HCT116 (cell line): ENCODE measurements at regions not wholly inside any gene's neighbourhood (a gene's known extent, or its start where the extent isn't known, plus 50 kb on each side); places are given as distances from the start of the nearest gene placed in this dataset.

Experiments used
- ATAC-seq: fragments of 200-7000 bp; cut with Tn5 transposase; 2 replicates; pipeline ENCODE4 v1.9.1; 2020; ENCODE audit warnings: mild to moderate bottlenecking, moderate library complexity
- BruUV-seq: library from RNA; stranded (reverse); fragments of 400-500 nt; replicated peaks from 2 replicates; lab custom pipeline; 2021; lab: Mats Ljungman, UMichigan
- CTCF ChIA-PET: fragments of 300-600 bp; sonication (Branson Sonifier 250); formaldehyde crosslinking; loops from one replicate; lab custom pipeline; 2021; ENCODE audit warnings: antibody characterized with exemption; lab: Charles Lee
- POLR2A ChIA-PET: fragments of 300-600, 350-600 bp; sonication (Branson Sonifier 250); formaldehyde crosslinking; loops from one replicate; lab custom pipeline; 2021; ENCODE audit warnings: antibody characterized with exemption; lab: Charles Lee
- RAD21 ChIA-PET, 2 experiments: fragments of 300-600 bp; sonication (Branson Sonifier 250); formaldehyde crosslinking; loops; one replicate each; lab custom pipeline; 2023; ENCODE audit warnings: low total read pairs in 2 of 2; ENCODE audit not compliant: uncharacterized antibody in 2 of 2, unreplicated experiment in 2 of 2, low non-redundant PET in 1 of 2; lab: Charles Lee
- DNase-seq: peaks from one replicate; pipeline ENCODE4 v3.0.0-alpha.2; 2010; ENCODE audit warnings: low read depth, low spot score
- H2AFZ ChIP-seq: fragments of 200-600 bp; shearing (Covaris generic), sonication (generic); 2 replicates; pipeline ENCODE4 v1.6.1; 2017; ENCODE audit warnings: low read depth, mixed run types, mixed read lengths, antibody characterized with exemption, low read length; ENCODE audit not compliant: poor library complexity, severe bottlenecking
- H3K27ac ChIP-seq: 2 replicates; pipeline ENCODE4 v1.5.1; 2012; ENCODE audit warnings: low read depth, low read length
- H3K27me3 ChIP-seq: fragments of 200-600 bp; sonication (generic); 2 replicates; pipeline ENCODE4 v1.6.1; 2016; ENCODE audit warnings: mixed run types, low read length, mixed read lengths; ENCODE audit not compliant: insufficient read depth
- H3K36me3 ChIP-seq, 2 experiments: fragments of 200-500 bp in 1 of 2; fragments of 200-600 bp in 1 of 2; sonication (Bioruptor generic) in 1 of 2; sonication (generic) in 1 of 2; 2 replicates each; pipeline versions ENCODE4 v1.5.1 to v1.6.1; 2014 to 2016; ENCODE audit warnings: low read length in 2 of 2, inconsistent platforms in 1 of 2, mixed read lengths in 1 of 2, mixed run types in 1 of 2; ENCODE audit not compliant: insufficient read depth in 2 of 2, control insufficient read depth in 1 of 2
- H3K4me1 ChIP-seq, 2 experiments: fragments of 200-600 bp in 1 of 2; sonication (generic) in 1 of 2; 2 replicates each; pipeline versions ENCODE4 v1.5.1 to v1.6.1; 2012 to 2017; ENCODE audit warnings: low read length in 2 of 2, inconsistent platforms in 1 of 2, mild to moderate bottlenecking in 1 of 2, mixed read lengths in 1 of 2, mixed run types in 1 of 2, moderate library complexity in 1 of 2; ENCODE audit not compliant: insufficient read depth in 2 of 2, control insufficient read depth in 1 of 2
- H3K4me2 ChIP-seq: fragments of 200-600 bp; sonication (generic); 2 replicates; pipeline ENCODE4 v1.6.1; 2017; ENCODE audit warnings: mixed run types, low read length, mixed read lengths
- H3K4me3 ChIP-seq, 2 experiments: fragments of 200-600 bp in 1 of 2; sonication (generic) in 1 of 2; replicated peaks in 1 of 2; 2 replicates each; pipeline ENCODE4 v1.5.1; 2011 to 2016; ENCODE audit warnings: low read length in 2 of 2, control low read depth in 1 of 2, low read depth in 1 of 2, mild to moderate bottlenecking in 1 of 2, mixed read lengths in 1 of 2, mixed run types in 1 of 2
- H3K79me2 ChIP-seq: fragments of 200-600 bp; sonication (generic); 2 replicates; pipeline ENCODE4 v1.6.1; 2017; ENCODE audit warnings: mild to moderate bottlenecking, mixed run types, low read length, moderate library complexity, mixed read lengths; ENCODE audit not compliant: insufficient read depth
- H3K9ac ChIP-seq: fragments of 200-600 bp; sonication (generic); 2 replicates; pipeline ENCODE4 v1.6.1; 2016; ENCODE audit warnings: low read length, mixed read lengths
- H3K9me2 ChIP-seq: fragments of 200-600 bp; sonication (generic), shearing (Covaris generic); 2 replicates; pipeline ENCODE4 v1.6.1; 2017; ENCODE audit warnings: mixed run types, mild to moderate bottlenecking, moderate library complexity; ENCODE audit not compliant: insufficient read depth
- H3K9me3 ChIP-seq, 2 experiments: fragments of 200-500 bp in 1 of 2; fragments of 200-600 bp in 1 of 2; sonication (Bioruptor generic) in 1 of 2; sonication (generic) in 1 of 2; 2 replicates each; pipeline ENCODE4 v1.6.1; 2014 to 2017; ENCODE audit warnings: low read length in 2 of 2, mixed read lengths in 2 of 2, inconsistent platforms in 1 of 2, low read depth in 1 of 2, mild to moderate bottlenecking in 1 of 2, mixed run types in 1 of 2, moderate library complexity in 1 of 2; ENCODE audit not compliant: control insufficient read depth in 1 of 2, insufficient read depth in 1 of 2
- H4K20me1 ChIP-seq: fragments of 200-600 bp; sonication (generic), shearing (Covaris generic); 2 replicates; pipeline ENCODE4 v1.6.1; 2017; ENCODE audit warnings: mixed run types, mild to moderate bottlenecking, moderate library complexity; ENCODE audit not compliant: insufficient read depth
- CBX3 ChIP-seq: IDR thresholded peaks from 2 replicates; pipeline ENCODE4 v1.6.1; 2012; ENCODE audit warnings: low read depth
- CEBPB ChIP-seq: IDR thresholded peaks from 2 replicates; pipeline ENCODE4 v1.6.1; 2012; ENCODE audit warnings: low read depth
- EGR1 ChIP-seq: IDR thresholded peaks from 2 replicates; pipeline ENCODE4 v1.6.1; 2012; ENCODE audit warnings: low read depth
- ELF1 ChIP-seq: IDR thresholded peaks from 2 replicates; pipeline ENCODE4 v1.6.1; 2012; ENCODE audit warnings: low read depth, borderline replicate concordance
- EZH2 ChIP-seq: fragments of 200-600 bp; sonication (generic); IDR thresholded peaks from 2 replicates; pipeline ENCODE4 v1.6.1; 2017; ENCODE audit warnings: antibody characterized with exemption, mixed run types
- EZH2phosphoT487 ChIP-seq: fragments of 200-600 bp; IDR thresholded peaks from 2 replicates; pipeline ENCODE4 v1.6.1; 2018; ENCODE audit warnings: antibody characterized with exemption, borderline replicate concordance
- JUND ChIP-seq: IDR thresholded peaks from 2 replicates; pipeline ENCODE4 v1.6.1; 2012
- MAX ChIP-seq: IDR thresholded peaks from 2 replicates; pipeline ENCODE4 v1.6.1; 2012
- POLR2A ChIP-seq: IDR thresholded peaks from 2 replicates; pipeline ENCODE4 v1.7.0; 2011; ENCODE audit warnings: borderline replicate concordance; ENCODE audit not compliant: insufficient read depth, insufficient read length; ENCODE audit errors: extremely low read depth
- POLR2AphosphoS5 ChIP-seq: IDR thresholded peaks from 2 replicates; pipeline ENCODE4 v1.6.1; 2011; ENCODE audit warnings: mild to moderate bottlenecking, low read depth, low read length, moderate library complexity
- RAD21 ChIP-seq: IDR thresholded peaks from 2 replicates; pipeline ENCODE4 v1.6.1; 2012; ENCODE audit warnings: low read depth, mild to moderate bottlenecking
- SIN3A ChIP-seq: IDR thresholded peaks from 2 replicates; pipeline ENCODE4 v1.6.1; 2012; ENCODE audit warnings: low read depth
- TCF7L2 ChIP-seq: IDR thresholded peaks from 2 replicates; pipeline ENCODE4 v1.7.0; 2011; ENCODE audit warnings: borderline replicate concordance, inconsistent platforms; ENCODE audit not compliant: insufficient read depth, insufficient read length; ENCODE audit errors: extremely low read depth
- YY1 ChIP-seq: IDR thresholded peaks from 2 replicates; pipeline ENCODE4 v1.6.1; 2011; ENCODE audit warnings: low read length, low read depth, moderate library complexity, mild to moderate bottlenecking; ENCODE audit not compliant: insufficient replicate concordance; ENCODE audit errors: extremely low read depth
- ZFX ChIP-seq: fragments of 450-650 bp; IDR thresholded peaks from 2 replicates; pipeline ENCODE4 v1.6.1; 2017
- ZNF274 ChIP-seq: fragments of 200-500 bp; sonication (Bioruptor generic); IDR thresholded peaks from 2 replicates; pipeline ENCODE4 v1.6.1; 2014; ENCODE audit warnings: mild to moderate bottlenecking, low read depth, low read length, inconsistent platforms
- intact Hi-C: fragments of 100-400 bp; cut with micrococcal nuclease; formaldehyde crosslinking; loops from 2 replicates; pipeline ENCODE4 v1.10.0; 2022
- TF ChIP-seq, protein P1 (sequence below): IDR thresholded peaks from 2 replicates; pipeline ENCODE4 v1.6.1; 2011; ENCODE audit warnings: mild to moderate bottlenecking, low read length, moderate library complexity; ENCODE audit not compliant: insufficient replicate concordance; ENCODE audit errors: extremely low read depth

GRCh38 chr17:62899361-62899760, 66.7 kb upstream of the TANC2 start:
- no peak overlapping the region for H3K4me2 ChIP-seq
- ChIA-PET RAD21 (no interaction called here), CTCF (no interaction called here), POLR2A (no interaction called here)
- intact Hi-C loops: no loop called here
- no peaks in the 10 kb centered on the region for H3K79me2 ChIP-seq
- H3K9me2 ChIP-seq: no peaks in the 10 kb centered on the region
- no peaks in the 10 kb centered on the region for H4K20me1 ChIP-seq
- H3K27ac ChIP-seq: no peak overlapping the region
- no peaks in the 10 kb centered on the region for H3K36me3 ChIP-seq
- TF ChIP-seq CBX3 (no peak), YY1 (no peak), ELF1 (no peak), ZNF274 (no peak), SIN3A (no peak)
- H3K9ac ChIP-seq: no peak overlapping the region
- H3K4me3 ChIP-seq: no peak overlapping the region
- no TSS peak for BruUV-seq
- no peak overlapping the region for H2AFZ ChIP-seq
- no peaks in the 10 kb centered on the region for H3K4me1 ChIP-seq
- no peaks in the 10 kb centered on the region for H3K9me3 ChIP-seq
- no peak for DNase-seq
- H3K27me3 ChIP-seq: no peaks in the 10 kb centered on the region
- no peak for ATAC-seq

DNA sequence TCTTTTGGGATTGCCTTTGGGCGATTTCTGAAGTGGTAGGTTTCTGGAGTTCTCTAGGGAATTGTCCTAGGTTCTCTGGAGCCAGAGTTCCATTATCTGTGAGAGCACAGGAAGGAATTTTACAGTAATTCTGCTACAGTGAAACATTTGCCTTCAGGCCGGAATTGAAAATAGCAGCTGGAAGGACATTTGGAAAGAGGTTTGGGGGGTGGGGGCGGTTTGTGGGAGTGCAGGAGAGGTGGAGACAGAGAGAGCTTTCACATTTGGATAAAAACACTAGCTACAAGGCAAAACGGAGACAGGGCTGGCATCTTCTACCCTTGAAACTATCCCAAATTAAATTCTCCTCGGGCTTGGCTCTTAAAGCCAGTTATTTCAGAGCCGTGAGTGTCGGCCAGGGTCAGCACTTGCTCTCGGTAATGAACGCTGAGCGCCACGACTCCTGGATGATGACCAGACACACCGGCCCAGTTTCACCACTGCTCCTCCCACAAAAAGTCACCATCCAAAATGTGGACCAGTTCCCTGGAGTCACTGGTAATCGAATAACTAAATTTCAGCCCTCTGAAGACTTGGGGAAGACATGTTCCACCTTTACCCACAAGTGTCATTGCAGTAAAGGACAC, 67.7 kb upstream of the TANC2 start:
- POLR2A ChIA-PET: no interaction called here
- no peaks in the 10 kb centered on the region for H3K9me2 ChIP-seq
- ATAC-seq: no peak
- RAD21 ChIA-PET: no interaction called here
- no peak overlapping the region for H2AFZ ChIP-seq
- CTCF ChIA-PET: no interaction called here
- H3K79me2 ChIP-seq: no peaks in the 10 kb centered on the region
- H3K9me3 ChIP-seq: no peaks in the 10 kb centered on the region
- H3K4me2 ChIP-seq: no peak overlapping the region
- H3K4me3 ChIP-seq: no peak overlapping the region
- H4K20me1 ChIP-seq: no peaks in the 10 kb centered on the region
- H3K27me3 ChIP-seq: no peaks in the 10 kb centered on the region
- intact Hi-C loops: no loop called here
- no peak overlapping the region for H3K9ac ChIP-seq
- H3K4me1 ChIP-seq: no peaks in the 10 kb centered on the region
- BruUV-seq: no TSS peak
- no peaks in the 10 kb centered on the region for H3K36me3 ChIP-seq
- no peak for DNase-seq
- no peak overlapping the region for H3K27ac ChIP-seq
- TF ChIP-seq CBX3: no peak
- no peak for TF ChIP-seq JUND
- TF ChIP-seq EZH2phosphoT487: no peak
- no peak for TF ChIP-seq ZNF274
- TF ChIP-seq POLR2AphosphoS5: no peak
- no peak for TF ChIP-seq EGR1
- no peak for TF ChIP-seq YY1
- no peak for TF ChIP-seq TCF7L2
- TF ChIP-seq ELF1: no peak
- no peak for TF ChIP-seq POLR2A
- TF ChIP-seq EZH2: no peak
- TF ChIP-seq, protein P1, sequence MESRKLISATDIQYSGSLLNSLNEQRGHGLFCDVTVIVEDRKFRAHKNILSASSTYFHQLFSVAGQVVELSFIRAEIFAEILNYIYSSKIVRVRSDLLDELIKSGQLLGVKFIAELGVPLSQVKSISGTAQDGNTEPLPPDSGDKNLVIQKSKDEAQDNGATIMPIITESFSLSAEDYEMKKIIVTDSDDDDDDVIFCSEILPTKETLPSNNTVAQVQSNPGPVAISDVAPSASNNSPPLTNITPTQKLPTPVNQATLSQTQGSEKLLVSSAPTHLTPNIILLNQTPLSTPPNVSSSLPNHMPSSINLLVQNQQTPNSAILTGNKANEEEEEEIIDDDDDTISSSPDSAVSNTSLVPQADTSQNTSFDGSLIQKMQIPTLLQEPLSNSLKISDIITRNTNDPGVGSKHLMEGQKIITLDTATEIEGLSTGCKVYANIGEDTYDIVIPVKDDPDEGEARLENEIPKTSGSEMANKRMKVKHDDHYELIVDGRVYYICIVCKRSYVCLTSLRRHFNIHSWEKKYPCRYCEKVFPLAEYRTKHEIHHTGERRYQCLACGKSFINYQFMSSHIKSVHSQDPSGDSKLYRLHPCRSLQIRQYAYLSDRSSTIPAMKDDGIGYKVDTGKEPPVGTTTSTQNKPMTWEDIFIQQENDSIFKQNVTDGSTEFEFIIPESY: no peak
- no peak for TF ChIP-seq ZFX
- no peak for TF ChIP-seq CEBPB
- TF ChIP-seq MAX: no peak
- no peak for TF ChIP-seq RAD21
